AG10803 (cell line): ENCODE measurements at regions not wholly inside any gene's neighbourhood (a gene's known extent, or its start where the extent isn't known, plus 50 kb on each side); places are given as distances from the start of the nearest gene placed in this dataset.

Source experiments
- DNase-seq: peaks from one replicate; pipeline ENCODE4 v3.0.0; 2010; ENCODE audit warnings: low read depth
- H3K4me3 ChIP-seq: 2 replicates; pipeline ENCODE4 v1.5.1; 2011; ENCODE audit warnings: mild to moderate bottlenecking, low read length, control low read depth
- CTCF ChIP-seq: conservative IDR thresholded peaks from 2 replicates; pipeline ENCODE4 v1.5.1; 2011; ENCODE audit warnings: mild to moderate bottlenecking, low read length, control low read depth, inconsistent platforms

DNA sequence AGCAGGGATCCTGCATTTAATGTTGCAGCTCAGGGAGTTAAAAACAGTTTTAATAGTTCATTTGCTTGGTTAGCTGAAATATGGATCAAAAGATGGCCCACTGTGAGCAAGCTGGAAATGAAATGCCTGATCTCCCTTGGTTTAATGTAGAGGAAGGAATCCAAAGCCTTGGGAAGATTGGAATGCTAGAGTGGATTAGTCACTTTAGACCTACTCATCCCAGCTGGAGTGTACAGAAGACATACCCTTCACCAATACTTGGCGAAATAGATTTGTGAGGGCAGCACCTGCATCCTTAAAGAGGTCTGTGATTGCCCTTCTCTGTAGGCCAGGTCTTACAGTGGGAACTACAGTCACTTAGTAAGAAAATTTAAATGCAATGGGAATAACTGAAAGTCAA is 58.0 kb upstream of the KRAS start:
- TF ChIP-seq CTCF, result no peak
- H3K4me3 ChIP-seq, result no peak overlapping the region
- peak; percentile 44 for DNase-seq

- H3K4me3 ChIP-seq, result no peak overlapping the region
- DNase-seq, result peak; percentile 68
- no peak for TF ChIP-seq CTCF
These were observed 57.1 kb upstream of the KRAS start for GRCh38 chr12:25307818-25308217.

DNA sequence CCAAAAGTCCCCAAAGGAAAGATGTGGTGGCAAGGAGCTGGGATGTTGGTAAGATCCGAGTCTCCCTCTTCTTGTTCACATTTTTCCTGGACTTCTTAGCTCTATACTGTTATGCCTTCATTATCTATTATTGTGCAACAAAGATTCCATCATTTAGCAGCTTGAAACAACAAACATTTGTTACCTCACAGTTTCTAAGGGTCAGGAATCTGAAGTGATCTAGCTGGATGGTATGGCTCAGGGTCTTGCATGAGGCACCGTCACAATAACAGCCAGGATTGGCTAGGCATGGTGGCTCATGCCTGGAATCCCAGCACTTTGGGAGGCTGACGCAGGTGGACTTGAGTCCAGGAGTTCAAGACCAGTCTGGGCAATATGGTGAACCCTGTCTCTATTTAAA is 51.1 kb upstream of the KRAS start:
- H3K4me3 ChIP-seq, result no peak overlapping the region
- TF ChIP-seq CTCF, result no peak
- peak; percentile 25 for DNase-seq
